AML-193 (cell line): ENCODE measurements at regions not wholly inside any gene's neighbourhood (a gene's known extent, or its start where the extent isn't known, plus 50 kb on each side); places are given as distances from the start of the nearest gene placed in this dataset.
"Not testable (repeated sequence)": the region's sequence is repeated elsewhere in the genome, so short reads cannot be mapped to it uniquely, and the experiment has no call there.

Source experiments
- DNase-seq, 2 experiments: peaks; one replicate each; lab custom pipeline; 2025; lab: John Stamatoyannopoulos, UW

DNA sequence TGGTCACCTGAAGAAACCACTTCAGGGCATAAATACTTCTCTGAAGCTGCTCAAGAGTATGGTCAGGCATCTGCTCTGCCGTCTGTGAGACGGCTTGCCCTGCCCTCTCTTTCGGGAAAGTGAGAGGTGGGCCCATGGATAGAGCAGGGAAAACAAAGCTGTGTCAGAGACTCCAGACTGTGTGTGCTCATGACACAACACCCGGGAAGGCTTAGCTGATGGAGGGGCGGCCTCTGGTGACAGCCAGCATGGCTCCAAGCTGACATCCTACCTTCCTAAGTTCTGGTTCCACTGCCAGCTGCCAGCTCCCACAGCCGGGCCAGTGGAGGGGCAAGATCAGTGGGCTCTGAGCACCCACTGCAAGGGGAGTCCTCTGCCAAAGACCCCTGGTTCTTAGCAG lies 215.3 kb downstream of the ANKRD30B start:
- no peak for DNase-seq

GRCh38 chr18:14964002-14964401 lies 216.0 kb downstream of the ANKRD30B start:
- DNase-seq, result no peak

- DNase-seq, result no peak
Measured at GRCh38 chr18:14964406-14964805, 216.4 kb downstream of the ANKRD30B start.

DNA sequence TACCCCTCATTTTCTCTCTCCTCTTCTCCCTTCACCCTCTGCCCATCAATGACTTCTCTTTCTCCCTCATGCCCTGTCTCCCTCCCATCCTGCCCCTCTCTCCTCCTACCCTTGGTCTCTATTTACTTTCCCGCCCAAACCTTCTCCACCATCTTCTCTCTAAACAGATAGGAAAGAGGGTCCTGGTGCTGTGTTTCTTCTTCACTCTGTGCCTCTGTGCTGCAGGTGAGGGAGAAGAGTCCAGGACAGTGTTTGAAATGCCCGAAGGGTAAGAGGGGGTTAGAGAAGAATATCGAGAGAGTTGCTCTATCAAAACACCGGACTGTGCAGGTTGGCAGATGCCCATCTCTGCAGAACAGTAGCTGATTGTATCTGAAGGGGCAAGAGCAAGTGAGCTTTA lies 217.0 kb downstream of the ANKRD30B start:
- not testable (repeated sequence) for DNase-seq

DNA sequence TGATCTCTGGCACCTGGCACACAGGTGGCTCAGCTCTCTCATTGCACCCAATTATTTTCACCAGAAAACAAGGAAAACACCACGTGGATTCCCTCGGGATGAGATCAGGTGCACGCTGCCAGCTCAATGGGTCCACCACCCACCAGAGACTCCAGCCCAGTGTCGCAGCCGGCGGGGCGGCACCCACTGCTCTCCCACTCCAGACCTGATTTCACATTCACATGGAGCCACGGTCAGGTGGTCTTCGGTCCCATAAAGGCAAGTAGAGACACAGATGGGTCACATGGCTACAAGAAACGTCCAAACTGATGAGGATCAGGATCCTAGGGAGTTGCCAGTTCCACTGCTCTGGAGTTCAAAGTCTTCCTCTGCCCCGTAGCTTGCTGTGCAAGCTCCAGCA lies 217.6 kb downstream of the ANKRD30B start:
- no peak for DNase-seq

DNA sequence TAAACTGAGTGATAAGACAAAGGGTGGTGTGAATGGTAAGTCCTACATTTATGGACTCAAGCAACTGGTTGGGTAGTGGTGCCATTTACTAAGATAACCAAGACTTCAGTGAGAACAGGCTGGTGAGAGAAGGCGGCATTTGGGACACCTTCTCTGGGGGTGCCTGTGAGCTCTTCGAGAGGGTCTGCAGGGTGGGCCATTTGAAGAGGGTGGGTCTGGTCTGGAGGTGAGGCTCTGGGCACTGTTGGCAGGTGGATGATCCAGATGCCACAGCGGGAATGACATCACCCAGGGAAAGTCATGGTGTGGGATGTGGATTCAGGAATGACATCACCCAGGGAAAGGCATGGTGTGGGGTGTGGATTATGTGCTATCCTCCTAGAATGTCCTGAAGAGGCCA lies 219.3 kb downstream of the ANKRD30B start:
- DNase-seq, result not testable (repeated sequence)

DNA sequence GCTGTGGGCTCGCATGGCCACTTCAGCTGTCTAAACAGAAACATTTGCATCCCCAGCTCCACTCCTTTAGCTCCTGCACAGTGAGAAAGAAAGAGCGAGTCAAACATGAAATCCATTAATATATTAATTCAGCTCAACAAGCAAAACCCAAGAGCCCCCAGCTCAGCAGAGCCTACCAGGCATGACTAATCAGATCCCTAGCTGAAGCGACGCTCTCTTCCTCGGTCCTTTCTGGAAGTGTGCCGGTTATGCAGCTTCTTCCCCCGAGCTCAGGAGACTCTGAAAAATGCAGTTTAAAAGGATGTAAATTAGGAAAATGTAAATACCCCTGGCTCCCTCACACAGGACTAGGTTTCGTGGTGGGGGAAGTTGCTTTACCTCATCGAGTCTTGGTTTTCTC lies 221.5 kb downstream of the ANKRD30B start:
- no peak for DNase-seq

- DNase-seq, result no peak
Measured at GRCh38 chr18:14970027-14970426, 222.1 kb downstream of the ANKRD30B start.

DNA sequence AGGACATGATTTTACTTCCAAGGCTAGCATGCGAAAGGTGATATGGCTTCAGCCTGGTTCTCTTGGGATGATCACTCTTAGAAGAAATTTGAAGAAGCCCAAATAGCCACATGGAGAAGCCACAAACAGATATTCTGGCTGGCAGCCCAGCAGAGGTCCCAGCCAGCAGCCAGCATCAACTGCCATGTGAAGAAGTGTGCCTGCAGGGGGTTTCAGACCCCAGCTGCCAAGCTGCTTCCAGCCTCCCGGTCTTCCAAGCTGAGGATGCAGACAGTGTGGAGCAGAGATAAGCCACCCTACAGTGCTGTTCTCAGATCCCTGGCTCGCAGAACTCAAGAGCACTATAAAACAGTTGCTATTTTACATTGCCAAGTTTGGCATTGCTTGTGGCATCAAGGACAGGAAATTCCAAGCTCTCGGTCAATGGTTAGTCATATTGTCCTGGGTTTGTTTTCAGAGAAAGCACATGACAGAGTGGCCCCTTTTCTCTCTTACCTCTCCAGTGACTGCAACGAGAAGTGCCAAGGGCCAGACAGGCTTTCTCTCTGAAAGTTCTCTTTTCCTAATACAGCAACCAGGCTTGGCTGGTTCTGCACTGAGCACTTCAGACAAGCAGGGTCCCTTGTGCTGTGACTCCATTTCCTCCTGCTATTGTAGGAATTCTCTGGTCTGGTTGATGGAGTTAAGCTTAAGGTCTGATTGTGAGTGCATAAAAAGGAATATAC lies 223.7 kb downstream of the ANKRD30B start:
- no peak for DNase-seq

DNA sequence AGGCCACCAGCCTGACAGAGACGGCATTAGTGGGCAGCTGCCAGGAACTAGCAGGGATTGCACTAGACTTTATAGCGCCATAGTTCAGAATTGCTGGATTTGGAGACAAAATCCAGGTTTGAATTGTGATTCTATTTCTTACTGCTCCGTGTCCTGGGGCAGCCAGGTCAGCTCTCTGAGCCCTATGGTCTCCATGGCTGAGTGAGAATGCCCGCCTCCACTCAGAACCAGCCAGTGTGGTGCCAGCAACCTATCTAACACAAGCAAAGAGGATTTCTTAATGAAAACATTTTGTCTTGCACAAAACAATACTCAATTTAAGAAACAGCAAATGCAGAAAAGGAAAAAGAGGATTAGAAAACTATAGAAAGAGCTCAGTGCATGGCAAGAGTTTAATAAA lies 225.4 kb downstream of the ANKRD30B start:
- not testable (repeated sequence) for DNase-seq

- no peak for DNase-seq
Measured at GRCh38 chr18:14974088-14974487, 226.1 kb downstream of the ANKRD30B start.

DNA sequence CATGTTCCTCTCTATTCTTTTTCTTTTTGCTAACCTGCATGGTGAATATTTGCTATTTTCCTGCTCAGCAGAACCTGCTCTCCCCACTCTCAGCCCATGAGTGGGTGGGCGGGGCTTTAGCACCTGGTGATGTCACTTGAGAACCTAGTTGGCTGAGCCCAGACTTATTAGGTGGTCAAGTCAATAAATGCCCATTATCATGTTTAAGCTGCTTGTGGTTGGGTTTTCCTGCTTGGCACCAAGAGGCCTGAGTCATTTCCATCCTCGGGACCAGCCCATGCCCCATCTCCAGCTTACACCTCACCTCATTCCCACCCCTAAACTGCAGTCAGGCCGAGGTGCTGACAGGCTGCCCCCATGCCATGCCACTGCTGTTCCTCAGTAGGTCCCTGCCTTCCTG lies 226.6 kb downstream of the ANKRD30B start:
- DNase-seq, result no peak

GRCh38 chr18:14975431-14975830 lies 227.5 kb downstream of the ANKRD30B start:
- DNase-seq, result no peak

GRCh38 chr18:14976736-14977430 lies 228.9 kb downstream of the ANKRD30B start:
- no peak for DNase-seq

DNA sequence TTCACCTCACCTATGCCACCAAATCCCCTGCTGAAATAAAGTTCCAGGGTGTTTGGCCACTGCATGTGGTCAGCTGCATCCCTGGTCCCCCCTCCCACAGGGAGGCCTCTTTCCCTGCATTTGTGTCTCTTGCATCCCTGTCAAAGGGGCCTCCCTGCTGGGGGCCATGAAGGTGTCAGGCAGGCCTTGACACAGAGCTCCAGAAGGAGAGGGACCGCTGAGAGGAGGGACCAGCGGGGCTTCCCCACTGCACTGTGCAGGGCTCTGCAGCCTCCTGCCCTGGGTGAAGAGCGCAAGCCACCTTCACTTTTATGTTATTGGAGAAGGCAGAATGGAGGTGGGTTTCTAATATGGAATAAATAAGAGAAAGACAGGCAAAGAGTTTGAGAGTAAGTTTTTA lies 230.2 kb downstream of the ANKRD30B start:
- no peak for DNase-seq

DNA sequence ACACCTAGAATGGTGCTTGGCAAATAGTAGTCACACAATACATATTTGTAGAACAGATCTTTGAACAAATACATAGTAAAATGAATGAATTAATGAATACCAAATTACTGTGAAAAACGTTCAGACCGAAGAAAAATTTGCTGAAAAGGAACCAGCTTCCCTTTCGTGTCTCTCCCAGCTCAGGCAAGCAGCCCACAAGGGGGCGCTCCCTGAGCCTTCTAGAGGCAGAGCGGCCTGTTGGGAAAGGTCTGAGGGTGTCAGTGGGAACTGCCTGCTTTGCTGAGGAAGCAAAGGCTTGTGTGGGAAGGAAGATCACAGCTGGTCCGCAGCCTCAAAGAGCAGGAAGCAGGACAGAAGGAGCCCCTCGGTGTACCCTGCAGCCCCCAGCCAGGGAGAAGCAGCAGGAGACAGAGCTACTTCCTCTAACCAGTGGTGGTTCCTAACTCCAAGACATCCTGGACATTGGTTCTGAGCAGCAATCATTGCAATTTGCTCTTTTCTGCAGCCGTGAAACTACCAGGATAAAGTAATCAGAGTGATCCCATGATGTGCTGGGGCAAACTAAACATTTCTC lies 231.1 kb downstream of the ANKRD30B start:
- peak; percentile 3 to 19 for DNase-seq

- no peak for DNase-seq
Measured at GRCh38 chr18:14979875-14980274, 231.9 kb downstream of the ANKRD30B start.

GRCh38 chr18:14984531-14984930 lies 236.6 kb downstream of the ANKRD30B start:
- not testable (repeated sequence) for DNase-seq

- DNase-seq, result not testable (repeated sequence)
Measured at GRCh38 chr18:14985291-14986013, 237.5 kb downstream of the ANKRD30B start.

DNA sequence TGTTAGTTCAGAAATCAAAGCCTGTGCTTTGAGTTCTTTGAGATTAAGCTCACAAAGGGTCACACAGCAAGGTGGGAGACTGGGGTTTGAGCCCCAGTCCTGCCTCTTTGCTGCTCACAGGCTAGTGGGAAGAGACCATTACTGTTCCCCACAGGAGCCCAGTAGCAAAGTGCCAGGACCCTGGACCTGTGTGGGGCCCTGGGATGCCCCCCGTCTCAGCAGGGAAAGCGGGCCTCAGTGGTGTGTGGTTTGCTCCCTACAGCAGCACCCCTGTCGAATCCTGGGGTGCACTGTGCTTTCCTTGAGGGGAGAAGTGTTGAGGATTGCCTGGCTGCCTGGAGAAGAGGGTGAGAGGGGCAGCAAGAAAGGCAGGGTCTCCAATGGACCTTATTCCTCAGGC lies 239.4 kb downstream of the ANKRD30B start:
- DNase-seq, result not testable (repeated sequence)

- not testable (repeated sequence) for DNase-seq
Measured at GRCh38 chr18:14987960-14988710, 240.2 kb downstream of the ANKRD30B start.

DNA sequence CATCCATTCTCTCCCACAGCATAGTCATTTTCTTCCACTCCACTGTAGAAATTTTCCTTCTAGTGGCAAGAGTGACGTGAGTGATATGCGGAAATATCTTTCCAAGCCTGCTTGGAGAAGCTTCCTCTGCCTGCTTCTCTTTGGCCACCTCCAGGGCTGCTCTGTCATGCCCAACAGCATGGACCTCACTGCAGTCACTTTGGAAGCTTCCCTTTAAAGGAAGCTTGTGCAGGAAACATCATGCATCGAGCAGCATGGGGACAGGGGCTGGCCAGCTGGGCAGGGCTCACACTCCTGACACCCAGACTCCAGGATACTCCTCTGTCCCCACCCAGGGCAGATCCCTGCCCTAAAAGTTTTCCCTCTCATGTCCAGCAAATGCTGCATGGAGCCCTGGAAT lies 241.6 kb downstream of the ANKRD30B start:
- DNase-seq, result not testable (repeated sequence)
